ENCODE measurements at regions not wholly inside any gene's neighbourhood (a gene's known extent, or its start where the extent isn't known, plus 50 kb on each side); places are given as distances from the start of the nearest gene placed in this dataset.
A peak's percentile ranks its signal among the peaks of the same experiment; 100 is the strongest.

DNA sequence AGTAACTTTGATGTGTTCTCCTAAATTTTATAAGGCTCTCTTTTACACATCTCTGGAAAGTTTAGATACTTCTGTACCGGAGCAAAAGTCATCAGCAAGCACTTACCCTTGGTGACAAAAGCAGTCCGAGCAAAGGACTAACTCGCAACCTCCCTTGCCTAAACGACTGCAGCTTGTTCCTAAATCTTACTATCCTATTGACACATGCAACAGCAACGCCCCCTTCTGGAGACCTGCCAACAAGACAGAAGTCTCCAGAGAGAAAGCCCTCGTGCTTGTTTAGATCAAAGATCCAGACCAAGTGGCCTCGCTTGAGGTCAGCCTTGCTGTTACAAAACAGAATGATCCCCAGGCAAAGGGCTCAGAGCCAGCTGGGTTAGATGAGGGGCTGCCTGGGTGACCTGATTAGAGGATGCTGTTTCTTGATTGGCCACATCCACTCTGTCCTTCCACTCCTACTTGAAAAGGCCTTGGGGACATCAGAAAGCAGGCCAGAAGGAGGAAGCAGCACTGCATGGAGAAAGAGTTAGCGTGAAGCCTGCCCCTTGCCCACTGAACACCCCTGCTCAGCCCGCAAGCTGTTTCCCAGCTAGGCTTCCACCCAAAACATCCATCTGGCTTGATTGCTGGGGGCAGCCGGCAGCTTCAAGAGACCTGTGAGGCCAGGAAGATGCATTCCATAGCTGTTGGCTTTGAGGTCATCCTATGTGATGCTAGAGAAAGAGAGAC lies 94.3 kb downstream of the HNRNPLL start (continued):
- TF ChIP-seq SP4 (CRISPR knock-in tag; IDR thresholded peaks at IDR 0.05) (0 out of 2 replicates have a peak, but pooled peaks have one; percentile 32), TGIF2 (CRISPR knock-in tag; IDR thresholded peaks at IDR 0.05) (0 out of 2 replicates have a peak, but pooled peaks have one; percentile 14), ZBTB8A (CRISPR knock-in tag; IDR thresholded peaks at IDR 0.05; ENCODE audit: borderline replicate concordance, low read depth) (no peak), SIX4 (CRISPR knock-in tag; IDR thresholded peaks at IDR 0.05) (0 out of 2 replicates have a peak, but pooled peaks have one; percentile 25), ZBTB7B (CRISPR knock-in tag; IDR thresholded peaks at IDR 0.05) (peak; percentile 53; the same call in 1 of the 2 replicates), ZNF335 (CRISPR knock-in tag; IDR thresholded peaks at IDR 0.05) (0 out of 2 replicates have a peak, but pooled peaks have one; percentile 26), ZNF678 (CRISPR knock-in tag; IDR thresholded peaks at IDR 0.05) (no peak), GATA4 (IDR thresholded peaks at IDR 0.05; ENCODE audit: borderline replicate concordance, low read depth) (no peak), KLF6 (CRISPR knock-in tag; IDR thresholded peaks at IDR 0.05) (peak; percentile 82; the same call in 1 of the 2 replicates), MBD4 (IDR thresholded peaks at IDR 0.05; ENCODE audit: borderline replicate concordance, low read length) (no peak), ZFP90 (CRISPR knock-in tag; IDR thresholded peaks at IDR 0.05; ENCODE audit: borderline replicate concordance) (peak; percentile 34; the same call in 1 of the 2 replicates), ZFP41 (CRISPR knock-in tag; IDR thresholded peaks at IDR 0.05; ENCODE audit: borderline replicate concordance) (no peak), GATAD1 (CRISPR knock-in tag; IDR thresholded peaks at IDR 0.05) (peak; percentile 52; the same call in 1 of the 2 replicates)
- TF ChIP-seq, protein P1, sequence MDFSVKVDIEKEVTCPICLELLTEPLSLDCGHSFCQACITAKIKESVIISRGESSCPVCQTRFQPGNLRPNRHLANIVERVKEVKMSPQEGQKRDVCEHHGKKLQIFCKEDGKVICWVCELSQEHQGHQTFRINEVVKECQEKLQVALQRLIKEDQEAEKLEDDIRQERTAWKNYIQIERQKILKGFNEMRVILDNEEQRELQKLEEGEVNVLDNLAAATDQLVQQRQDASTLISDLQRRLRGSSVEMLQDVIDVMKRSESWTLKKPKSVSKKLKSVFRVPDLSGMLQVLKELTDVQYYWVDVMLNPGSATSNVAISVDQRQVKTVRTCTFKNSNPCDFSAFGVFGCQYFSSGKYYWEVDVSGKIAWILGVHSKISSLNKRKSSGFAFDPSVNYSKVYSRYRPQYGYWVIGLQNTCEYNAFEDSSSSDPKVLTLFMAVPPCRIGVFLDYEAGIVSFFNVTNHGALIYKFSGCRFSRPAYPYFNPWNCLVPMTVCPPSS (IDR thresholded peaks at IDR 0.05) = no peak
- TF ChIP-seq, protein P2, sequence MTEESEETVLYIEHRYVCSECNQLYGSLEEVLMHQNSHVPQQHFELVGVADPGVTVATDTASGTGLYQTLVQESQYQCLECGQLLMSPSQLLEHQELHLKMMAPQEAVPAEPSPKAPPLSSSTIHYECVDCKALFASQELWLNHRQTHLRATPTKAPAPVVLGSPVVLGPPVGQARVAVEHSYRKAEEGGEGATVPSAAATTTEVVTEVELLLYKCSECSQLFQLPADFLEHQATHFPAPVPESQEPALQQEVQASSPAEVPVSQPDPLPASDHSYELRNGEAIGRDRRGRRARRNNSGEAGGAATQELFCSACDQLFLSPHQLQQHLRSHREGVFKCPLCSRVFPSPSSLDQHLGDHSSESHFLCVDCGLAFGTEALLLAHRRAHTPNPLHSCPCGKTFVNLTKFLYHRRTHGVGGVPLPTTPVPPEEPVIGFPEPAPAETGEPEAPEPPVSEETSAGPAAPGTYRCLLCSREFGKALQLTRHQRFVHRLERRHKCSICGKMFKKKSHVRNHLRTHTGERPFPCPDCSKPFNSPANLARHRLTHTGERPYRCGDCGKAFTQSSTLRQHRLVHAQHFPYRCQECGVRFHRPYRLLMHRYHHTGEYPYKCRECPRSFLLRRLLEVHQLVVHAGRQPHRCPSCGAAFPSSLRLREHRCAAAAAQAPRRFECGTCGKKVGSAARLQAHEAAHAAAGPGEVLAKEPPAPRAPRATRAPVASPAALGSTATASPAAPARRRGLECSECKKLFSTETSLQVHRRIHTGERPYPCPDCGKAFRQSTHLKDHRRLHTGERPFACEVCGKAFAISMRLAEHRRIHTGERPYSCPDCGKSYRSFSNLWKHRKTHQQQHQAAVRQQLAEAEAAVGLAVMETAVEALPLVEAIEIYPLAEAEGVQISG (CRISPR knock-in tag; IDR thresholded peaks at IDR 0.05) = peak; percentile 57; the same call in 1 of the 2 replicates
- TF ChIP-seq, protein P3, sequence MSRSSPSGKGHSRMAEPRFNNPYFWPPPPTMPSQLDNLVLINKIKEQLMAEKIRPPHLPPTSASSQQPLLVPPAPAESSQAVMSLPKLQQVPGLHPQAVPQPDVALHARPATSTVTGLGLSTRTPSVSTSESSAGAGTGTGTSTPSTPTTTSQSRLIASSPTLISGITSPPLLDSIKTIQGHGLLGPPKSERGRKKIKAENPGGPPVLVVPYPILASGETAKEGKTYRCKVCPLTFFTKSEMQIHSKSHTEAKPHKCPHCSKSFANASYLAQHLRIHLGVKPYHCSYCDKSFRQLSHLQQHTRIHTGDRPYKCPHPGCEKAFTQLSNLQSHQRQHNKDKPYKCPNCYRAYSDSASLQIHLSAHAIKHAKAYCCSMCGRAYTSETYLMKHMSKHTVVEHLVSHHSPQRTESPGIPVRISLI (CRISPR knock-in tag; IDR thresholded peaks at IDR 0.05; ENCODE audit: borderline replicate concordance) = no peak; the same call in 1 of the 2 replicates
- TF ChIP-seq, protein P4, sequence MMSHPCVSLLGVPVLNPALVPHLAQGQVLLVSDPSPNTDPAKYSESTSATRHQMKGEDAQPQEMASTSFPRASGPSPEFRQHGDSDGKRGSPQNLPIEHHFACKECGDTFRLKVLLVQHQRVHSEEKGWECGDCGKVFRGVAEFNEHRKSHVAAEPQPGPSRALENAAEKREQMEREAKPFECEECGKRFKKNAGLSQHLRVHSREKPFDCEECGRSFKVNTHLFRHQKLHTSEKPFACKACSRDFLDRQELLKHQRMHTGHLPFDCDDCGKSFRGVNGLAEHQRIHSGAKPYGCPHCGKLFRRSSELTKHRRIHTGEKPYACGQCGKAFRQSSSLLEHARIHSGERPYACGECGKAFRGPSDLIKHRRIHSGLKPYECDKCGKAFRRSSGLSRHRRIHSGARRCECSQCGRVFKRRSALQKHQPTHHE (CRISPR knock-in tag; IDR thresholded peaks at IDR 0.05; ENCODE audit: borderline replicate concordance) = 0 out of 2 replicates have a peak, but pooled peaks have one; percentile 48
- TF ChIP-seq, protein P5, sequence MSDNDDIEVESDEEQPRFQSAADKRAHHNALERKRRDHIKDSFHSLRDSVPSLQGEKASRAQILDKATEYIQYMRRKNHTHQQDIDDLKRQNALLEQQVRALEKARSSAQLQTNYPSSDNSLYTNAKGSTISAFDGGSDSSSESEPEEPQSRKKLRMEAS (IDR thresholded peaks at IDR 0.05) = peak; percentile 91
- TF ChIP-seq, protein P6, sequence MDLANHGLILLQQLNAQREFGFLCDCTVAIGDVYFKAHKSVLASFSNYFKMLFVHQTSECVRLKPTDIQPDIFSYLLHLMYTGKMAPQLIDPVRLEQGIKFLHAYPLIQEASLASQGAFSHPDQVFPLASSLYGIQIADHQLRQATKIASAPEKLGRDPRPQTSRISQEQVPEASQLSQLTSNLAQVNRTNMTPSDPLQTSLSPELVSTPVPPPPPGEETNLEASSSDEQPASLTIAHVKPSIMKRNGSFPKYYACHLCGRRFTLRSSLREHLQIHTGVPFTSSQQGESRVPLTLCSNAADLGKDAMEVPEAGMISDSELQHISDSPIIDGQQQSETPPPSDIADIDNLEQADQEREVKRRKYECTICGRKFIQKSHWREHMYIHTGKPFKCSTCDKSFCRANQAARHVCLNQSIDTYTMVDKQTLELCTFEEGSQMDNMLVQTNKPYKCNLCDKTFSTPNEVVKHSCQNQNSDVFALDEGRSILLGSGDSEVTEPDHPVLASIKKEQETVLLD (CRISPR knock-in tag; IDR thresholded peaks at IDR 0.05; ENCODE audit: low read depth) = no peak
